HG03108 (cell line): ENCODE measurements at regions not wholly inside any gene's neighbourhood (a gene's known extent, or its start where the extent isn't known, plus 50 kb on each side); places are given as distances from the start of the nearest gene placed in this dataset.

ENCODE experiments used
- ATAC-seq: cut with Tn5 transposase; IDR thresholded peaks from one replicate; pipeline ENCODE4 v1.9.1; 2021; ENCODE audit warnings: moderate library complexity; ENCODE audit not compliant: unreplicated experiment

DNA sequence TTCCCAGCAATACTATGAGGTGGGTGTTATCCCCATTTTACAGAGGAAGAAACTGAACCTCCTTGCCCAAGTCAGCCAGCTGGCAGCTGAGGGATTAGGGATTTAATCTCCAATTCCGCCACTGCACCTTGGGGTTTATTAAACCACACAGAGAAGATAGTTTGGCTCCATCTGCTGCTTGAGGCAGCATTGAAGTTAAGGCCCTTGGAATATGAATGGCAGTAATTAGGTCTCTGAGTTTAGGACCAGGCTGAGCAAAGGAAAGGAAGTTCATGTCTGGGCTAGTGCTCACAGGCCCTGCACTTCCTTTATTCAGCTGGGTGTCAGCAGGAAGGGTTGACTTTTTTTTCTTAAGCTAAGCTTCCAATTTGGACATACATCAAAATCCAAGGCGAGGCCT is 86.9 kb upstream of the GDNF start:
- ATAC-seq = no peak

DNA sequence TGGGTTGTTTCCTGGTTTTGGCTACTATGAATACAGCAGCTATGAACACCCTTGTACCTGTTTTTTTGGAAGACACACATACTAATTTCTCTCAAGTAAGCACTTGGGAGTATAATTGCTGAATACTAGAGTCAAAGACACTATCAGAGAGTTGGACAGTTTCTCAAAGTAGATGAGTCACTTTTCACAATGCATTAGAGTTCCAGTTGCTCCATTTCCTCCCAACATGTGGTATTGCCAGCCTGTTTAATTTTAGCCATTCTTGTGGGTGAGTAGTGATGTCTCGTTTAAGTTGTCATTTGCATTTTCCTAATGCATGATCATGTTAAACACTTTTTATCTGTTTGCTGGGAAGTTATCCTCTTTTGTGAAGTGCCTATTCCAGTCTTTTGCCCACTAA is 81.6 kb upstream of the GDNF start:
- no peak for ATAC-seq

DNA sequence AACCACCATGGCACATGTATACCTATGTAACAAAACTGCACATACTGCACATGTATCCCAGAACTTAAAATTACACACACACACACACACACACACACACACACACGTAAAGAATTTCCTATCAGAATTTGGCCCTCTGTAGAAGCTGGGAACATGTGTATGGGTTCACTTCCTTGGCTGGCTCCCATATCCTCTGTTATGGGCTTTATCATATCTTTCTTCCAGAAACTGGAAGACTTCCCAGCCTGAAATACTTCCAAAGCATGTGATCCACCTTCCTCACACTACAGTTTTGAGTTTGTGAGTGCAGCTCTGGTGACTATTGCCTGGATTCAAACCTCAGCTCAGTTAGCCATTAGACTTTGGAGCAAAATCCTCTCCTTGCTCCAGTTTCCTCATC is 78.6 kb upstream of the GDNF start:
- no peak for ATAC-seq

DNA sequence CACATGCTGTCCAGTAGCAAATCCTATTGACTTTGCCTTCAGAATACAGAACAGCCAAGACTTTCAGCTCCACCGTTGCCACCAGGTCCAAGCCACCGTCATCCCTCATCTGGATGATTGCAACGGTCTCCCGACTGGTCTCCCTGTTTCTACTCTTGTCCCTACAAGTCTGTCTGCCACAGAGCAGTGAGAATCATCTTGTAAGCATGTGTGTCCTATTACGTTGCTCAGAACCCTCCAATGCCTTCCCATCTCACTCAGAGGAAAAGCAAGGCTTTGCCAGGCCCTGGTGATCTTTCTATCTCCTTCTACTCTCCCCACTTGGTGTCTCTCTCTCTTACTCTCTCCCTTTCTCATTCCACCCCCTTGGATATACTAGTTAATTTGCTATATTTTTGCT is 76.7 kb upstream of the GDNF start:
- ATAC-seq = no peak

DNA sequence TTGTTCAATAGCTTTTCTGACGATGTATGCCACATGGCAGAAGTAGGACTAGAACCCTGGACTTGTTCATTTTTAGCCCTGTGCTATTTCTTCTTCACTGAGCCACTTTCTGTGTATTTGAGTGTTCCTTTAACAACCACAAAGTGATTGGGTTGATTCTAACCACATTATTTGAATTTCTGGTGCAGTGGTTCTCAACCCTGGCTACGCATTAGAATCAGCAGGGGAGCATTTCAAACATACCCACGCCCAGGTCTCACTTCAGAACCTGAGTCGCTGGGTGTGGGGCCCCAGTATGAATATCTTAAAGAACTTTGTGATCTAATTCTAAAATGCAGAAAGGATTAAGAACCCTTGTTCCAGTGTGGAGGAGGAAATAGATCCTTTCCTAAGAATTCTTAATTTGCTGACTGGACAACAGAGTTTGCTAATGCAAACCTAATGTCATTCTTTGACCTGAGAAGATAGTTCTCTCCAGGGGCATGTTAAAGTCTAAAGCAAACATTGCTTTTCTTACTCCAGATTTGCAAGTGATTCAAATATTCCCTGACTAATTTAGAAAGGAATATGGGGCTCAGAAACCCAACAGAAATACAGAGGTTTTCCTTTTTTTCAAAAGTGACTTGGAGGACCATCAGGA is 75.4 kb upstream of the GDNF start:
- ATAC-seq = no peak

DNA sequence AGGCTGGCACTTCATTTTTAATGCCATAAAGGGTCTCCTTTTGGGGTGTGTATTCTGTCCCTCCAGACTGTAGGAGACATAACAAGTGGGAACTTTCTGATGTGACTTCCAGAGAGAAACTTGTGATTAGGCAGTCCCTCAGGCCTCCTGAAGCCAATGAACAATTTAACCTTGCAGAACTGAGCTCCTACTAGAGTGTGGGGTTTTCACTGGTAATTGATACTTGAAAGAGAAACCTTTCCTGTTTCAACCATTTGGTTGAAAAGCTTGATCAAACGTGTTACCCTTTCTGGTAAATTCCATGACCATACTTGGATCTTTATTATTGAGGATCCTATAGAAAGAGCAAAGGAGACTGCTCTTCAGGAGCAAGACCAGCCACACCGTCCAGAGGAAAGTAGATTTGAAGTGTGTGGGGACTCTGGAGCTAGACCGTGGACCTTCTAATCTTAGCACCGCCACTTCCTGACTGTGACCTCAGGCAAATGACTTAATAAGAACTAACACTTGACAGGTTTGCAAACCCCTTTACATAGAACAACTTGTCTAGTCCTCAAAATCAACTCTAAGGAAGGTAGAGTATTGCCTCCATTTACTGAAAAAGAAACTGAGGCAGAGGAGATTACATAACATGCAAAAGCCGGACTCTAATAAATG is 69.9 kb upstream of the GDNF start:
- ATAC-seq = peak; percentile 80

DNA sequence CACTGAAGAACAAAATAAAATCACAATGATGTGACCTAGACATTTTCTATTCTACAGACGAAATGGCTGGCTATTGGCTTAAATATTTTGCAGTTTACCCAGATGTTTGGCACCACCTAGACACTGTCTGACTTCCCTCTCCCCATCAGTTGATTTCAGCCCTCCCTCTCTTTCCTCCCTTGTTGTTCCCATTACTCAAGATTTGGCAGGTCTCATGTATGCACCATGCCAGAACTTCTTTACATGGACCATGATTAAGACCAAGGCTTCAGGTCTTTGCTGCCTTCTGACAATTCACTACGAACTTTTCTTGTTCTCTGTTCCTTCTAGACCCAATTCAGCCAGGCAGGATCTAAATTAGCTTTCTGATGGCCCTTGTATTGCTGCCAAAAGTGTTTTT is 66.6 kb upstream of the GDNF start:
- ATAC-seq = no peak

DNA sequence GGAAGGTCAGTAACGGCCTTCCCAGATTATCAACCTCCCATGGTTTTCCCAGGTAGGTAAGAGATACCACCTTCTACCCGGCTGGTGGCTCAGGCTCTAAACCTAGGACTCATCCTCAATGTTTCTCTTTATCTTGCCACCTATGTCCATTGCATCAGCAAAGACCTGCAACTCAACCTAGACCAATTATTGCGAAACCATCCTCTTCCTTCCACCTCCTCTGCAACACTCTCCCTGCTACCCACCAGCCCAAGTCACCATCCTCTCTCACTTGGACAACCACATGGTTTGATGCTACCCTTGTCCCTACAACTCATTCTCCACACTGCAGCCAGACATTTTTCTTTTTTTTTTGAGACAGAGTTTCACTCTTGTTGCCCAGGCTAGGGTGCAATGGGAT is 65.4 kb upstream of the GDNF start:
- no peak for ATAC-seq

DNA sequence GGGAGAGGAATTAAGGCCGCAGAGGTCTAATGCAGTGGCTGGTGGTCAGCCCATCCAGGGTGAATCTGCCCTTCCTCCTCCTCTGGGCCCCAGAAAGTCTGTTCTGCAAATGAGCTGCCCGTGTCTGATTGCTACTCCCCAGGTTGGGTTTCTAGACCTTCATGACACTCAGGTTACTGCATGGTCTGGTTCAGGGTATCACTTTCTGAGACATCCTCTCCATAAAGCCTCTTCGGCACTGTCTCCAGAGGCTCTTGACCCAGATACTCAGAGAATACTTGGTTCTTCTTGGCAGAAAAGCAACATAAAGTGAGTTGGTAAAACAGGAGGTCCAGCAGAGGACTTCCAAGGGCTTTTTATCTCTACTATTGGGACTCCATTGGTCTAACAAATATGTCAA is 62.5 kb upstream of the GDNF start:
- no peak for ATAC-seq

DNA sequence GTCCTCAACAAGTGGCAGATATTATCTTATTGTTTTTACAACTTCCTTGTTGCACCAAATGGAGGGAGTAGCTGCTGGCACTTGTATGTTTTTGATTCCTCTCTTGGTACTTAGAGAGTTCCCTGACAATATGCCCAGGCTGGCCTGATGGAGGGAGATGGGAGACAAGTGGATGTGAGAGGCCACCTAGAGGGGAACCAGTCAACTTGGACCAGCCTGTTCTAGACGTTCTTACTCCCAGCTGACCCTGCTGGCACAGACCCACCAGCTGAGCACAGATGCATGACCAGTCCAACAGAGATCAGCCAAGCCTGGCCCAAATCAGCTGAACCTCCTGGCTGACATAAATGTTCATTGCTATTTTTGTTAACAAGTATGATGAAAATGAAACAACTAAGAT is 60.9 kb upstream of the GDNF start:
- ATAC-seq = no peak

DNA sequence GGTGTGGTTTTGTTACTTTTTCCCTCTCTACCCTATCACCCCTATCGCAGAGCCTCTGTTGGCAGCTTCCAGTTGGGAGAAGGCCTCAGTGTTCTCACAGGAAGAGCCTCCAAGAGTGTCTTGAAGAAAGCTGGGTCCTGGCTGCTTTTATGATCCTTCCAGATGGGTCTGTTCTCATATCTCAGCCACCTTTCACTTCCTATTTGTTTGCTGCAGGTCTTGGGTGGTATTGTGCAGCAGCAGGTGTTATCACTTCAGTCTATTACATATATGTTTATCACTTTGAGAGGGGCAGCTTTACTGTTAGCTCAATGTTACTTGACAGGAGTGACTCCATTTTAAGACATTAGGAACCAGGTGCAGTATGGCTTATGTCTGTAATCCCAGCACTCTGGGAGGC is 59.2 kb upstream of the GDNF start:
- no peak for ATAC-seq

DNA sequence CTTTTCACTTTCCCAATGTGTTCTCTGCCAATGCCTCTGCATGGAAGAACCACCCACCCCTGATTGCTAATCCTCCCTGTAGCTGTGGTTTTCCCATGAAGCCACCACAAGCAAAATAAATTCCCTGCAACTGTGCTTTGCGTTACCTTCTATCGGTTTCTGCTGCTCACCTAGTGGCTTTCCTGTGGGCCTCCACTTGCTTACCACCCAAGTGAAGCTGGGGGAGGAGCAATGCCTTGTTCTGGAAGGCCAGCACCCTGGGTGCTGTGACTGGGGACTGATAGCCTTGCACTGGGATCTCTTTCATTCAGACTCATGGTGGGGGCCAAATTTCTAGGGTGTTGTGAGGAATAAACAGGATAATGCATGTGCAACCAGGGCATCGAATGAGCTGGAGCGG is 56.3 kb upstream of the GDNF start:
- no peak for ATAC-seq

DNA sequence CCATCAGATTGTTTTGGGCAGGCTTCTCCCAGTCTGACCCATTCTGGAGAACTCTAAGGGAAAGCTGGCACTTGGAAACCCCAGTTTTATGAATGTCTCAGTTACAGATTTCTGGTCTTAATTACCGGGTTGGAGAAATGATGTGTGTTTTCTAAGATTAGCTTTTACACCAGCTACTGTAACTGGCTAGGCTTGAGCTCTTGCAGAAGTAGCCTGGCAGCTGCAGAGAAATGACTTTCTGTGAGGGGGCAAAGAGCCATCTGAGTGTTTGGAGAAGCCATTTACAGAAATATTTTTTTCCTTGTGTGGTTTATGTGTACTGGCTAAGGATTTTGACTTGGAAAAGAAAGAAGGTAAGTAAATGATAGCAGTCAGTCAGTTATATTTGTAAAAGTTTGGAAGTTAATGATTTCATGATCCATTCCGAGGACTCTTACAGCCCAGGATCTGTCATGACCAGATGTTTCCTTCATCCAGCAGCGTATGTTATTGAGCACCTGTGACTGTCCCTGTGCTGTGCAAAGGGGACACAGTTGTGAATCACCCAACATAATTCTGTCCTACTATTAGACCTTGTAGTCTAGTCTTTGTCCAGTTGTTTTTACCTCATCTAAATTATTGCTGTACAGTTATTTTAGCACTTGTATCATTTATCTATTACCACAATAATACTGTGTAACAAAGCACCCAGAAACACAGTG is 53.7 kb upstream of the GDNF start:
- ATAC-seq = no peak

DNA sequence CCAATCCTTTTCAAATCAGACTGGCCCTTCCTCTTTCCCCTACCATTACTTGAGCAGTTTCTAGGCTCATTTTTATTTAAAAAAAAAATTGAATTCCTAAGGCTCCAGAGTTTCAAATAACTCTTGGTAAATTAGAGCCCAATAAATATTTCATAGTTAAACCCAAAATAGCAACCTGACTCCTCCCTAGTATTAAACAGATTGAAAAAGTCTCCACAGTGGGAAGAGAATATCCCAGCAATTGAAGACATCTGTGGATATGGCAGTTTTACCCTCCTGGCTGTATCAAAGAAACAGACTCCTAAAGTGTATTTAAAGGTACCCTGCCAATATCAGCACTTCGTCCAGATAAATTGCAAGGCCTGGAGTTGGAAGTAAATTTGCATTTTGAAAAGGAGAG is 52.7 kb upstream of the GDNF start:
- ATAC-seq = no peak

DNA sequence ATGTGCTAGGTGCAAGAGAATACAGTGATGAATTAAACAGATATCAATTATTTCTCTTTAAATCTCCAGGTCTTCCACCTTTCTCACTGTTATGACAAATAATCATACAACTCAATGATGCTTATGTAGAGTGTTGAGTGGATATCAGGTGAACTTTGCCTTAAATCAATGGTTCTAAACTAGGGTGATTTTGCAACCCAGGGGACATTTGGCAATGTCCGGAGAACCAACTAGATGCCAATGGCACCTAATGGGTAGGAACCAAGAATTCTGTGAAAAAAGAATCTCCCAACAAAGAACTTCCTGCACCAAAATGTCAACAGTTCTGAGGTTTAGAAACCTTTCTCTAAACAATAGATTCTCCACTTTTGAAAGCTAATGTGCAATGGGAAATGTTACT is 52.0 kb upstream of the GDNF start:
- no peak for ATAC-seq

DNA sequence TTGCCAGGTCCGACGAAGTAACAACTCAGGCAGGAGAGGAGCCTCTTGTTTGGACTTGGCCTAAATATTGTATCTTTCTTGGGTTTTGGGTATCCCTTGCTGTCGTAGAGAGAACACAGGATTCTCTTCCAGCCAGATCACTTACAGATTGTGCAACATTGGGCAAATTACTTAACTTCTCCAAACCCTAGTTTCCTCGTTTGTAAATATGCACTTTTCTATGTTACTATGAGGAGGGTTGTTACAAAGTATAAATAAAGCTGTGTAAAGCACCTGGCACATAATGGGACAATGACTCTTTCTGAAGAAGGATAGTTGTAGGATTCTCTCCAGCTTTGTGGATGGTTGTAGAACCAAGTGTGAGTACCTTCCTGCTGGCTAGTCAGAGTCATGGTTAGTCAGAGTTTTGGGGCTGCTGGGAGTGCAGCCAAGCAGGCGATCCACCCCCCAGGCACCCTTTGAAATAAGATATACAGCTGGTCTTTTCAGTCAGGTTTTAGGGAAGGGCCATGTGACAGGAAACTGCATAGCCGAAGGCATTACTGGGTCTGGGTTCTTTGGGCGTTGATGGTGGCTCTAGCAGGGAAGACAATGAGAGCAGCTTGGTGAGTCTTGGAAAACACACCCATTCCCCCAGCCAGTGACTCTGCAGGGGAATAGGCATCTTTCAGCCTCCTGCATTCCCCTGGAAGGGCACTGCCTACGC is 49.9 kb upstream of the GDNF start:
- ATAC-seq = no peak
